Endothelial cell of umbilical vein (primary cell): ENCODE measurements at regions not wholly inside any gene's neighbourhood (a gene's known extent, or its start where the extent isn't known, plus 50 kb on each side); places are given as distances from the start of the nearest gene placed in this dataset.

Experiments used
- BruUV-seq: library from RNA; stranded (reverse); fragments of 400-500 nt; replicated peaks from 2 replicates; lab custom pipeline; 2021; lab: Mats Ljungman, UMichigan
- CTCF ChIA-PET: fragments of 300-600, 350-600 bp; sonication (Branson Sonifier 250); formaldehyde crosslinking; loops from one replicate; lab custom pipeline; 2021; ENCODE audit warnings: antibody characterized with exemption, inconsistent platforms; lab: Charles Lee
- POLR2A ChIA-PET: fragments of 300-600, 350-600 bp; sonication (Branson Sonifier 250); formaldehyde crosslinking; loops from one replicate; lab custom pipeline; 2021; ENCODE audit warnings: antibody characterized with exemption, inconsistent platforms; lab: Charles Lee
- DNase-seq: peaks from one replicate; pipeline ENCODE4 v3.0.0-alpha.2; 2011; ENCODE audit warnings: low read depth, low spot score
- FAIRE-seq: peaks from 2 replicates; lab custom pipeline; 2011; peaks lifted over from hg19 to GRCh38; lab: Jason Lieb, UNC
- H2AFZ ChIP-seq: 2 replicates; pipeline ENCODE4 v1.6.0; 2012; ENCODE audit warnings: low read depth, low read length, control low read depth, inconsistent platforms
- H3K27ac ChIP-seq: 2 replicates; pipeline ENCODE4 v1.5.1; 2011; ENCODE audit warnings: low read depth, mild to moderate bottlenecking, control low read depth, low read length, moderate library complexity; ENCODE audit not compliant: insufficient read depth
- H3K27me3 ChIP-seq, 2 experiments: 2 replicates each; pipeline versions ENCODE4 v1.6.0 to v1.6.1; 2011; ENCODE audit warnings: low read length in 2 of 2, mixed read lengths in 1 of 2; ENCODE audit not compliant: control insufficient read depth in 2 of 2, insufficient read depth in 2 of 2
- H3K36me3 ChIP-seq, 2 experiments: 2 replicates in 1 of 2; 3 replicates in 1 of 2; pipeline ENCODE4 v1.5.1; 2011; ENCODE audit warnings: low read length in 2 of 2, mild to moderate bottlenecking in 1 of 2, moderate library complexity in 1 of 2; ENCODE audit not compliant: control insufficient read depth in 2 of 2, insufficient read depth in 2 of 2; ENCODE audit errors: extremely low read depth in 1 of 2
- H3K4me1 ChIP-seq: 3 replicates; pipeline ENCODE4 v1.5.1; 2011; ENCODE audit warnings: mild to moderate bottlenecking, low read length; ENCODE audit not compliant: control insufficient read depth, insufficient read depth; ENCODE audit errors: extremely low read depth
- H3K4me2 ChIP-seq: 2 replicates; pipeline ENCODE4 v1.6.1; 2011; ENCODE audit warnings: low read length, control low read depth, mixed read lengths; ENCODE audit not compliant: insufficient read depth
- H3K4me3 ChIP-seq, 3 experiments: fragments of 200-600 bp in 1 of 3; sonication (generic), shearing (Covaris generic) in 1 of 3; replicated peaks in 1 of 3; 2 replicates each; pipeline ENCODE4 v1.5.1; 2011 to 2016; ENCODE audit warnings: control low read depth in 3 of 3, low read length in 3 of 3, mild to moderate bottlenecking in 2 of 3, inconsistent platforms in 1 of 3, low read depth in 1 of 3, moderate library complexity in 1 of 3; ENCODE audit not compliant: insufficient read depth in 1 of 3
- H3K79me2 ChIP-seq: 2 replicates; pipeline ENCODE4 v1.6.0; 2012; ENCODE audit warnings: low read length, inconsistent platforms; ENCODE audit not compliant: control insufficient read depth, insufficient read depth
- H3K9ac ChIP-seq: replicated peaks from 2 replicates; pipeline ENCODE3; 2011; ENCODE audit warnings: low read length, control low read depth; ENCODE audit not compliant: insufficient read depth; ENCODE audit errors: extremely low read depth
- H3K9me1 ChIP-seq: replicated peaks from 3 replicates; pipeline ENCODE4 v1.6.0; 2011; ENCODE audit warnings: mild to moderate bottlenecking, low read length; ENCODE audit not compliant: control insufficient read depth, insufficient read depth; ENCODE audit errors: extremely low read depth
- H3K9me3 ChIP-seq: replicated peaks from 2 replicates; pipeline ENCODE4 v1.5.1; 2012; ENCODE audit warnings: low read length, inconsistent platforms; ENCODE audit not compliant: control insufficient read depth, insufficient read depth
- H4K20me1 ChIP-seq: replicated peaks from 2 replicates; pipeline ENCODE3; 2011; ENCODE audit warnings: mild to moderate bottlenecking, low read length; ENCODE audit not compliant: control insufficient read depth, insufficient read depth; ENCODE audit errors: extremely low read depth
- EZH2 ChIP-seq: IDR thresholded peaks from 2 replicates; pipeline ENCODE4 v1.6.1; 2012; ENCODE audit warnings: borderline replicate concordance, low read depth, mild to moderate bottlenecking, moderate library complexity, low read length, inconsistent platforms; ENCODE audit not compliant: severe bottlenecking
- FOS ChIP-seq: IDR thresholded peaks from 2 replicates; pipeline ENCODE4 v1.6.1; 2011; ENCODE audit warnings: mild to moderate bottlenecking, low read length, moderate library complexity, borderline replicate concordance; ENCODE audit not compliant: insufficient read depth
- GATA2 ChIP-seq: IDR thresholded peaks from 2 replicates; pipeline ENCODE4 v1.7.0; 2011; ENCODE audit warnings: low read depth, mild to moderate bottlenecking, moderate library complexity, mixed read lengths, low read length; ENCODE audit not compliant: insufficient read length, insufficient read depth
- JUN ChIP-seq: IDR thresholded peaks from 2 replicates; pipeline ENCODE4 v1.6.1; 2011; ENCODE audit warnings: borderline replicate concordance, low read depth; ENCODE audit not compliant: insufficient read length, insufficient read depth
- MYC ChIP-seq: IDR thresholded peaks from one replicate; pipeline ENCODE4 v1.6.1; 2011; ENCODE audit warnings: mild to moderate bottlenecking, low read depth, low read length
- POLR2A ChIP-seq: IDR thresholded peaks from 2 replicates; pipeline ENCODE4 v1.6.1; 2012; ENCODE audit warnings: low read depth, mild to moderate bottlenecking, control low read depth, low read length
- POLR2AphosphoS5 ChIP-seq: IDR thresholded peaks from 2 replicates; pipeline ENCODE4 v1.6.1; 2012; ENCODE audit warnings: low read depth, mild to moderate bottlenecking, control low read depth, low read length, moderate library complexity; ENCODE audit not compliant: insufficient read depth
- dilution Hi-C: fragments of 300-500 bp; cut with MboI; formaldehyde crosslinking; loops from one replicate; pipeline ENCODE4 v1.15.0; 2019; ENCODE audit warnings: low sequenced_read_pairs; ENCODE audit not compliant: extremely low pct_ligation_motif_present
- intact Hi-C: fragments of 100-400 bp; cut with micrococcal nuclease; formaldehyde crosslinking; loops from one replicate; pipeline ENCODE4 v1.10.0; 2022
- TF ChIP-seq, protein P1 (sequence below): IDR thresholded peaks from 2 replicates; pipeline ENCODE4 v1.6.1; 2011; ENCODE audit not compliant: insufficient read depth, insufficient read length
- TF ChIP-seq, protein P2 (sequence below), 2 donors: IDR thresholded peaks; 1 replicate in 1 of 2; 2 replicates in 1 of 2; pipeline ENCODE4 v1.5.1; 2011; ENCODE audit warnings: low read length in 2 of 2, mild to moderate bottlenecking in 2 of 2, moderate library complexity in 2 of 2, control low read depth in 1 of 2, inconsistent platforms in 1 of 2, low read depth in 1 of 2; ENCODE audit not compliant: insufficient read depth in 1 of 2; ENCODE audit errors: extremely low read depth in 1 of 2

DNA sequence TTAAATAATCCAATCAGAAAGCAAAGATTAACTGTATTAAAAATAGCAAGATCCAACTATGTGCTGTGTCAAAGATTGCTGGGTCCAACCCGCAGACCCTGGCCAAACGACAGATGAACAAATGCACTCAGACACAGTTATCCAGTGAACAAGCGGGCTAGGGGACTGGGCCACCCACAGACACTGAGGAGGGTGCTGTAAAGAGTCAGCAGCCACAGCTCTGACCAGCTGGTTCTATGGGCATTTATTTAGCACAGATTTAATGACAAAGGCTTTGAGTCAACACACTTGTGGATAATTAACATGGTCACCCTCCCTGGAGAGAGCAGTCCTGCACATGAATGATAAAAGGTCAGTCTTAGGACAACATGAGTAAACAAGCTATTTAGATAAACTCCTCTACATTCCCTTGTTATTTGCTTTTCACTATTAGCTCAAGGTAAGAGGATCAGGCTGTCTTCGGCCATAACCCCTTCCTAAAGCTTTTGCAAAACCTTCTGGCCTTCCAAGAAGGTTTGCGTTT, 424.9 kb downstream of the HINT1 start:
- no peaks in the 10 kb centered on the region for H3K79me2 ChIP-seq
- DNase-seq, result no peak
- no peaks in the 10 kb centered on the region for H3K9me1 ChIP-seq
- no peak overlapping the region for H3K4me2 ChIP-seq
- intact Hi-C loops, result no loop called here
- TF ChIP-seq POLR2A (no peak), FOS (no peak), MYC (no peak), JUN (no peak), EZH2 (no peak), GATA2 (no peak), POLR2AphosphoS5 (no peak)
- TF ChIP-seq, protein P1, sequence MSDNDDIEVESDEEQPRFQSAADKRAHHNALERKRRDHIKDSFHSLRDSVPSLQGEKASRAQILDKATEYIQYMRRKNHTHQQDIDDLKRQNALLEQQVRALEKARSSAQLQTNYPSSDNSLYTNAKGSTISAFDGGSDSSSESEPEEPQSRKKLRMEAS, result no peak
- TF ChIP-seq, protein P2, sequence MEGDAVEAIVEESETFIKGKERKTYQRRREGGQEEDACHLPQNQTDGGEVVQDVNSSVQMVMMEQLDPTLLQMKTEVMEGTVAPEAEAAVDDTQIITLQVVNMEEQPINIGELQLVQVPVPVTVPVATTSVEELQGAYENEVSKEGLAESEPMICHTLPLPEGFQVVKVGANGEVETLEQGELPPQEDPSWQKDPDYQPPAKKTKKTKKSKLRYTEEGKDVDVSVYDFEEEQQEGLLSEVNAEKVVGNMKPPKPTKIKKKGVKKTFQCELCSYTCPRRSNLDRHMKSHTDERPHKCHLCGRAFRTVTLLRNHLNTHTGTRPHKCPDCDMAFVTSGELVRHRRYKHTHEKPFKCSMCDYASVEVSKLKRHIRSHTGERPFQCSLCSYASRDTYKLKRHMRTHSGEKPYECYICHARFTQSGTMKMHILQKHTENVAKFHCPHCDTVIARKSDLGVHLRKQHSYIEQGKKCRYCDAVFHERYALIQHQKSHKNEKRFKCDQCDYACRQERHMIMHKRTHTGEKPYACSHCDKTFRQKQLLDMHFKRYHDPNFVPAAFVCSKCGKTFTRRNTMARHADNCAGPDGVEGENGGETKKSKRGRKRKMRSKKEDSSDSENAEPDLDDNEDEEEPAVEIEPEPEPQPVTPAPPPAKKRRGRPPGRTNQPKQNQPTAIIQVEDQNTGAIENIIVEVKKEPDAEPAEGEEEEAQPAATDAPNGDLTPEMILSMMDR (IDR thresholded peaks at IDR 0.05; ENCODE audit: extremely low read depth in 1 of 2, insufficient read depth in 1 of 2, low read depth in 1 of 2, low read length in 2 of 2), result no peak
- ChIA-PET POLR2A (no interaction called here), CTCF (no interaction called here)
- H3K4me1 ChIP-seq, result no peaks in the 10 kb centered on the region
- no peak overlapping the region for H2AFZ ChIP-seq
- H3K36me3 ChIP-seq, result no peaks in the 10 kb centered on the region
- H3K27ac ChIP-seq, result no peak overlapping the region
- no peak for FAIRE-seq
- dilution Hi-C loops, result no loop called here
- no peaks in the 10 kb centered on the region for H3K9me3 ChIP-seq
- BruUV-seq, result no TSS peak
- H3K4me3 ChIP-seq, result no peak overlapping the region
- H4K20me1 ChIP-seq, result no peaks in the 10 kb centered on the region
- H3K27me3 ChIP-seq, result no peaks in the 10 kb centered on the region
- H3K9ac ChIP-seq, result no peak overlapping the region
